SK-N-MC (cell line): ENCODE measurements at regions not wholly inside any gene's neighbourhood (a gene's known extent, or its start where the extent isn't known, plus 50 kb on each side); places are given as distances from the start of the nearest gene placed in this dataset.
"Not testable (repeated sequence)": the region's sequence is repeated elsewhere in the genome, so short reads cannot be mapped to it uniquely, and the experiment has no call there.

Source experiments
- DNase-seq: peaks from one replicate; pipeline ENCODE4 v3.0.0-alpha.2; 2011; ENCODE audit warnings: low read depth, low spot score
- H3K27ac ChIP-seq: fragments of 200-600 bp; sonication (generic); 2 replicates; pipeline ENCODE4 v1.5.1; 2016; ENCODE audit warnings: mixed run types
- H3K36me3 ChIP-seq: fragments of 200-600 bp; sonication (generic); 2 replicates; pipeline ENCODE4 v1.6.1; 2017; ENCODE audit warnings: antibody characterized with exemption, low read length, mixed read lengths; ENCODE audit not compliant: insufficient read depth
- H3K4me3 ChIP-seq: fragments of 200-600 bp; sonication (generic); 2 replicates; pipeline ENCODE4 v1.5.1; 2016
- H3K9ac ChIP-seq: fragments of 200-600 bp; sonication (generic); 2 replicates; pipeline ENCODE4 v1.8.0; 2017; ENCODE audit warnings: mixed run types, mixed read lengths; ENCODE audit not compliant: insufficient read length
- H3K9me3 ChIP-seq: fragments of 200-600 bp; sonication (generic); 2 replicates; pipeline ENCODE4 v1.6.1; 2017; ENCODE audit warnings: low read depth, mild to moderate bottlenecking, antibody characterized with exemption, low read length, moderate library complexity, mixed read lengths
- EZH2 ChIP-seq: fragments of 200-600 bp; sonication (generic); IDR thresholded peaks from one replicate; pipeline ENCODE4 v1.6.1; 2017; ENCODE audit warnings: antibody characterized with exemption
- FOXP2 ChIP-seq: optimal IDR thresholded peaks from 2 replicates; pipeline ENCODE3; 2011; ENCODE audit warnings: mild to moderate bottlenecking, moderate library complexity; ENCODE audit not compliant: insufficient read depth; ENCODE audit errors: extremely low read length, control extremely low read depth
- POLR2AphosphoS5 ChIP-seq: IDR thresholded peaks from 2 replicates; pipeline ENCODE4 v1.6.1; 2012; ENCODE audit warnings: mild to moderate bottlenecking, low read depth, low read length, borderline replicate concordance

DNA sequence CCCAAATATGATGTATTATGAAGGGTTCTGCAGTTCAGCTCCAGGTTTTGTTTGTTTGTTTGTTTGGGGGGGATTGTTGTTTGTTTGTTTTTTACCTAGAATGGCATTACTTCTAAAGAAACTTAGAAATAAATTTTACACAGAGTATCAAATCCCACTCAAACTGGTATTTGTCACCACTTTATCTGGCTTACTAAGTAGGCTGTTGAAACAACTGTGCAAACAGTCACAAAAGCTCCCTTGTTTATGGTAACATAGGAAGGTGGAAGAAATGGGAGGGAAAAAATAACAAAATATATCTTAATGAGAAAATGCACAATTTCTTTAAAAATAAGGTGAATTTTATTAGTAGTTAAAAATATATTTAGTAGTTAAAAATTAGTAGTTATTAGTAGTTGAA lies 108.3 kb upstream of the ANO5 start:
- Histone ChIP-seq H3K4me3 (no peak overlapping the region), H3K9ac (no peak overlapping the region), H3K9me3 (no peaks in the 10 kb centered on the region), H3K36me3 (no peaks in the 10 kb centered on the region), H3K27ac (no peak overlapping the region)
- DNase-seq: no peak
- TF ChIP-seq POLR2AphosphoS5 (no peak), EZH2 (no peak), FOXP2 (no peak)

- no peak overlapping the region for H3K4me3 ChIP-seq
- no peak for DNase-seq
- H3K27ac ChIP-seq: no peak overlapping the region
- H3K9ac ChIP-seq: no peak overlapping the region
- H3K36me3 ChIP-seq: no peaks in the 10 kb centered on the region
- H3K9me3 ChIP-seq: no peaks in the 10 kb centered on the region
- TF ChIP-seq FOXP2 (no peak), POLR2AphosphoS5 (no peak), EZH2 (no peak)
Observed at GRCh38 chr11:22089609-22090008, 103.3 kb upstream of the ANO5 start.

DNA sequence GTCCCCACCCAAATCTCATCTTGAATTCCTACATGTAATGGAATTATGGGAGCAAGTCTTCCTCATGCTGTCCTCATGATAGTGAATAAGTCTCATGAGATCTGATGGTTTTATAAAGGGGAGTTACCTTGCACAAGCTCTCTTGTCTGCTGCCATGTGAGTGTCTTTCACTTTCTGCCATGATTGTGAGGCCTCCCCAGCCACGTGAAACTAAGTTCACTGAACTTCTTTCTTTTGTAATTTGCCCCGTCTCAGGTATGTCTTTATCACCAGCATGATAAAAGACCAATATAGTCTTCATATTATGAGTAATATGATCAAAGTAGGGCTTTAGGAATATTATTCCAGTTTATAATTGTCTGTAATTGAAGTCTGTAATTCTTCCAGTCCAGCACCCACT lies 86.3 kb upstream of the ANO5 start:
- Histone ChIP-seq H3K27ac (no peak overlapping the region), H3K4me3 (no peak overlapping the region), H3K9ac (no peak overlapping the region), H3K36me3 (no peaks in the 10 kb centered on the region), H3K9me3 (no peaks in the 10 kb centered on the region)
- no peak for DNase-seq
- TF ChIP-seq POLR2AphosphoS5 (no peak), EZH2 (no peak)

DNA sequence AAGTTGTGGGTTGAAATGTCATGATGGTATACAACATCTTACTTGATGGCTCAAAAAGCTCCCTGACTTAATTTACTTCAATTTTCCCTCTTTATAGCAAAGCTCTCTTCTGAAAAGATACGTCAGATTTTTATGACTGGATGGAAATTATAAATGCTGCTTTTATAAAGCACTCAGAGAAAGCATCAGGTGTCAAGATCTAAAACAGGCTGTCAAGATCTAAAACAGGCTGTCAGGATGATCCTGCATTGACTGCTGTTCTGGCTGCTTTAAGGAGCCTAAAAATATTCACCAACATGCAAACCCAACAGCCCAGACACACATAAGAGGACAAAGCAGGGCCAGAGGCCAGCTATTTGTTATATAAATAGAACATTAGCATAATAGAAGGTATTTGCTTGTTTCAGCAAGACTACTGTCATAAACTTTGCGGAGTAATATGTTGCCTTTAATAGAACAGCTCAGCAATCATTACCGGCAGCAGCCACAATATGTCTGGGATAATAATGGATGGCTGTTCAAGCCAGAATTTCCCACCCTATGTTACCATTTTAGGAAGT lies 77.3 kb upstream of the ANO5 start:
- H3K9ac ChIP-seq: no peak overlapping the region
- H3K36me3 ChIP-seq: no peaks in the 10 kb centered on the region
- no peak overlapping the region for H3K4me3 ChIP-seq
- DNase-seq: no peak
- TF ChIP-seq POLR2AphosphoS5 (no peak), EZH2 (no peak), FOXP2 (no peak)
- no peak overlapping the region for H3K27ac ChIP-seq
- H3K9me3 ChIP-seq: no peaks in the 10 kb centered on the region

GRCh38 chr11:22127981-22128380 lies 64.9 kb upstream of the ANO5 start:
- not testable (repeated sequence) for DNase-seq, H3K4me3 ChIP-seq, H3K9me3 ChIP-seq, H3K36me3 ChIP-seq, H3K9ac ChIP-seq, H3K27ac ChIP-seq

DNA sequence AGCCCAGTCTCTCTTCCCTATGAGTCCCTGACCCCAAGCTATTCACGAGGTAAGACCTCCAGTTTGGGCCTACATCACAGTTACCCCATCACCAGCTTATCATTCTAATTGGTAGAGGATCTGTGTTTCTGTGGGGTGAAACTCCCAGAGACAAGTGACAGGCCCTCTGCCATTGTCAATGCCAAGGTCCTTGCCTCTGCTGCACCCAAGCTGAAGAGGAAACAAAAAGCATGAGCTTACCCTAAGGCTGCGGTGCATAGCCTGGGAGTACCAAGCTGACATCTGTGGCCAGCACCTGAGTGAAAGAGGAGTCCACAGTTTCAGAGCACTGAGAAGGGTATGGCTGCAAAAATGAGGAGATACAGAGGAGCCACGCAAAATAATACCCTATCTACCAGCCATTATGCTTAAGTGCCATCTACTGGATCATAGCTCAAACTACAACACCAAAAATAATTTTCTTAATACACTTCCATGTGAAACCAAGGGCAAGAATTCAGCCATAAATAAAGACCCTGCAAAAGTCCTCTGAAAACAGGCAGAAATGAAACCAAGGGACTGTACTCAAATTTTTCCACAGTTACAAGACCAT lies 62.3 kb upstream of the ANO5 start:
- DNase-seq: peak; percentile 6
- no peak for TF ChIP-seq POLR2AphosphoS5
- no peak for TF ChIP-seq FOXP2
- TF ChIP-seq EZH2: no peak
- Histone ChIP-seq H3K9ac (no peak overlapping the region), H3K4me3 (no peak overlapping the region), H3K36me3 (no peaks in the 10 kb centered on the region), H3K27ac (no peak overlapping the region), H3K9me3 (no peaks in the 10 kb centered on the region)

GRCh38 chr11:22133776-22134175 lies 59.1 kb upstream of the ANO5 start:
- Histone ChIP-seq H3K27ac (no peak overlapping the region), H3K9ac (no peak overlapping the region), H3K4me3 (no peak overlapping the region), H3K36me3 (no peaks in the 10 kb centered on the region), H3K9me3 (no peaks in the 10 kb centered on the region)
- DNase-seq: no peak
- TF ChIP-seq FOXP2 (no peak), POLR2AphosphoS5 (no peak), EZH2 (no peak)

DNA sequence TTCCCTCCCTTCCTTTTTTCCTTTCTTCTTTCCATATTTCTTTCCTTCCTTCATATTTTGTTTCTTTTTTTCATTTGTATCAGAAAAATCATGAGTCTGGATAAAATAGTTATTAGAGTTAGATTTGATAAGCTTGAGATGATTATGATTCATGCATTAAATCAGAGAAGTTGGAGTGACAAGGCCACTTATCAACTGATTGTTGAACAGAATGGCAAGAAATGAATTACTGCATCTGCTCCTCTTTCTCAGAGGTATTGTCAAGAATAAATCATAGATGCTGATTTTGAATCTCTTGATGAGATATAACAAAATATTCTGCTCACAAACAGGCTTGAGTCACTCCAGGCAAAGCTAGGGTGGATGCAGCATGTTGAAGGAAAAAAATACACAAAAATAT lies 54.6 kb upstream of the ANO5 start:
- Histone ChIP-seq H3K4me3 (no peak overlapping the region), H3K27ac (no peak overlapping the region), H3K9me3 (no peaks in the 10 kb centered on the region), H3K9ac (no peak overlapping the region), H3K36me3 (no peaks in the 10 kb centered on the region)
- no peak for DNase-seq
- no peak for TF ChIP-seq EZH2
- no peak for TF ChIP-seq FOXP2
- TF ChIP-seq POLR2AphosphoS5: no peak
